ENCODE measurements at regions not wholly inside any gene's neighbourhood (a gene's known extent, or its start where the extent isn't known, plus 50 kb on each side); places are given as distances from the start of the nearest gene placed in this dataset.

- Histone ChIP-seq H3K4me2 (ENCODE audit: low read length) (no peak overlapping the region), H4K20me1 (ENCODE audit: control insufficient read depth, insufficient read depth, low read depth, low read length) (no peaks in the 10 kb centered on the region), H3F3A (ENCODE audit: control insufficient read depth, insufficient read depth) (no peaks in the 10 kb centered on the region), H3K36me3 (ENCODE audit: control insufficient read depth, low read length) (no peaks in the 10 kb centered on the region), H3K27ac (ENCODE audit: low read depth, low read length) (no peak overlapping the region), H3K9me2 (replicated peaks; ENCODE audit: control insufficient read depth, low read length) (no peaks in the 10 kb centered on the region), H3K79me2 (ENCODE audit: control insufficient read depth, low read length) (no peaks in the 10 kb centered on the region), H3K4me3 (ENCODE audit: low read length) (no peak overlapping the region), H3K9me3 (ENCODE audit: control insufficient read depth, insufficient read depth, low read length) (no peaks in the 10 kb centered on the region), H3K27me3 (ENCODE audit: control insufficient read depth, low read length) (no peaks in the 10 kb centered on the region), H3K4me1 (ENCODE audit: control insufficient read depth, low read length) (no peaks in the 10 kb centered on the region)
- TF ChIP-seq EZH2phosphoT487 (IDR thresholded peaks at IDR 0.05; ENCODE audit: borderline replicate concordance, low read length): no peak
- no peak for TF ChIP-seq CTCF (IDR thresholded peaks at IDR 0.05; ENCODE audit: low read depth, low read length, poor library complexity, severe bottlenecking)
Measured at GRCh38 chr2:83654091-83654611, 804.9 kb downstream of the SUCLG1 start.

- TF ChIP-seq CTCF (IDR thresholded peaks at IDR 0.05; ENCODE audit: low read depth, low read length, poor library complexity, severe bottlenecking) (no peak), EZH2phosphoT487 (IDR thresholded peaks at IDR 0.05; ENCODE audit: borderline replicate concordance, low read length) (no peak)
- Histone ChIP-seq H3K27me3 (ENCODE audit: control insufficient read depth, low read length) (no peaks in the 10 kb centered on the region), H3K27ac (ENCODE audit: low read depth, low read length) (no peak overlapping the region)
Measured at GRCh38 chr2:83650898-83651297, 808.2 kb downstream of the SUCLG1 start.

GRCh38 chr2:83650161-83650560 is 808.9 kb downstream of the SUCLG1 start:
- Histone ChIP-seq H3K36me3 (ENCODE audit: control insufficient read depth, low read length) (no peaks in the 10 kb centered on the region), H3K27me3 (ENCODE audit: control insufficient read depth, low read length) (no peaks in the 10 kb centered on the region), H3K79me2 (ENCODE audit: control insufficient read depth, low read length) (no peaks in the 10 kb centered on the region), H4K20me1 (ENCODE audit: control insufficient read depth, insufficient read depth, low read depth, low read length) (no peaks in the 10 kb centered on the region), H3K4me3 (ENCODE audit: low read length) (no peak overlapping the region), H3K4me1 (ENCODE audit: control insufficient read depth, low read length) (no peaks in the 10 kb centered on the region), H3K9me2 (replicated peaks; ENCODE audit: control insufficient read depth, low read length) (no peaks in the 10 kb centered on the region), H3K27ac (ENCODE audit: low read depth, low read length) (no peak overlapping the region), H3F3A (ENCODE audit: control insufficient read depth, insufficient read depth) (no peaks in the 10 kb centered on the region), H3K4me2 (ENCODE audit: low read length) (no peak overlapping the region), H3K9me3 (ENCODE audit: control insufficient read depth, insufficient read depth, low read length) (no peaks in the 10 kb centered on the region)
- no peak for TF ChIP-seq EZH2phosphoT487 (IDR thresholded peaks at IDR 0.05; ENCODE audit: borderline replicate concordance, low read length)
- no peak for TF ChIP-seq CTCF (IDR thresholded peaks at IDR 0.05; ENCODE audit: low read depth, low read length, poor library complexity, severe bottlenecking)

More at GRCh38 chr2:83650898-83651297, 808.2 kb downstream of the SUCLG1 start:
- no peaks in the 10 kb centered on the region for H4K20me1 ChIP-seq (ENCODE audit: control insufficient read depth, insufficient read depth, low read depth, low read length)
- H3K36me3 ChIP-seq (ENCODE audit: control insufficient read depth, low read length): no peaks in the 10 kb centered on the region
- H3K4me2 ChIP-seq (ENCODE audit: low read length): no peak overlapping the region
- no peak overlapping the region for H3K4me3 ChIP-seq (ENCODE audit: low read length)
- H3F3A ChIP-seq (ENCODE audit: control insufficient read depth, insufficient read depth): no peaks in the 10 kb centered on the region
- H3K4me1 ChIP-seq (ENCODE audit: control insufficient read depth, low read length): no peaks in the 10 kb centered on the region
- no peaks in the 10 kb centered on the region for H3K9me2 ChIP-seq (replicated peaks; ENCODE audit: control insufficient read depth, low read length)
- H3K9me3 ChIP-seq (ENCODE audit: control insufficient read depth, insufficient read depth, low read length): no peaks in the 10 kb centered on the region
- H3K79me2 ChIP-seq (ENCODE audit: control insufficient read depth, low read length): no peaks in the 10 kb centered on the region

Data from DOHH2 (cell line).